Body of pancreas (tissue), 4 donors: ENCODE measurements at regions not wholly inside any gene's neighbourhood (a gene's known extent, or its start where the extent isn't known, plus 50 kb on each side); places are given as distances from the start of the nearest gene placed in this dataset.

Source experiments
- ATAC-seq: fragments of 150-250 bp; one replicate; pipeline ENCODE4 v1.9.1; 2016
- DNase-seq, 4 donors: peaks; one replicate each; pipeline ENCODE4 v3.0.0-alpha.2; 2019
- H3K27ac ChIP-seq, 4 donors: fragments of 200-600 bp; sonication (generic); 1 replicate in 3 of 4; 2 replicates in 1 of 4; pipeline versions ENCODE4 v1.5.1 to v1.6.1; 2016 to 2019; ENCODE audit warnings: mild to moderate bottlenecking in 1 of 4, mixed read lengths in 1 of 4, moderate library complexity in 1 of 4
- H3K27me3 ChIP-seq, 2 donors: fragments of 200-600 bp; sonication (generic); one replicate each; pipeline ENCODE4 v1.6.0; 2016; ENCODE audit warnings: mild to moderate bottlenecking in 1 of 2
- H3K36me3 ChIP-seq, 2 donors: fragments of 200-600 bp; sonication (generic); replicated peaks in 1 of 2; 2 replicates each; pipeline ENCODE4 v1.5.1; 2016; ENCODE audit warnings: low read depth in 2 of 2; ENCODE audit not compliant: insufficient read depth in 1 of 2
- H3K4me1 ChIP-seq: fragments of 200-600 bp; sonication (generic); one replicate; pipeline ENCODE4 v1.6.0; 2016
- H3K4me3 ChIP-seq, 2 donors: fragments of 200-600 bp; sonication (generic); 1 replicate in 1 of 2; 2 replicates in 1 of 2; pipeline ENCODE4 v1.5.1; 2016 to 2019
- H3K9me3 ChIP-seq, 3 donors: fragments of 200-600 bp; sonication (generic); 1 replicate in 2 of 3; 2 replicates in 1 of 3; pipeline ENCODE4 v1.5.1; 2016
- POLR2A ChIP-seq, 3 donors: fragments of 450-650 bp; IDR thresholded peaks; one replicate each; pipeline ENCODE4 v1.6.1; 2016; ENCODE audit warnings: antibody characterized with exemption in 3 of 3, mild to moderate bottlenecking in 2 of 3
- WGBS, 2 donors: methylation state at CpG; one replicate each; pipeline ENCODE4 v1.1.5; 2017; 5-methylcytosine and 5-hydroxymethylcytosine counted together
- intact Hi-C: fragments of 100-400 bp; cut with DNase I; formaldehyde crosslinking; loops from one replicate; pipeline ENCODE4 v1.15.1; 2023
- TF ChIP-seq, protein P1 (sequence below), 7 experiments: fragments of 450-650 bp in 4 of 7; fragments of 200-600 bp in 3 of 7; sonication (generic) in 3 of 7; IDR thresholded peaks; one replicate each; pipeline ENCODE4 v1.5.1; 2016 to 2019; ENCODE audit warnings: antibody characterized with exemption in 7 of 7

DNA sequence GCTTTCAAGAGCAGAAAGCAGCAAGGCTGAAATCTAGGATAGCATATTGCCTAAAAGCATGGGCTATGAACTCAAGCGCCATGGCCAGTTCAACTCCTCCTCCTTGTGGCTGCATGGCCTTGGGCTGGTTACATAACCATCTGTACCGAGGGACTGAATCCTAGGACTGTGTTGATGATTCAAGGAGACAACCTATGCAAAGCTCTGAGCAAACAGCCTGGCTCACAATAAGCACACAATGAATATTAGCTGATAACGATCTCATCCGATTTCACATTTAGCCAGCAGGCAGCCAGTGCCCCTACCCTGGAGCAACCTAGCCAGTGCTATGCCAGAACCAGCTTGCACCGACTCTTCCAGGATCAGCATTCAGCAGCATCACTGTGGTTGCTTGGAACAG lies 698.4 kb downstream of the TBC1D22A start:
- Histone ChIP-seq H3K4me3 (no peak overlapping the region), H3K9me3 (peaks cover 0 to 3% (median 0%) of the 10 kb centered on the region in 3 donors), H3K36me3 (no peaks in the 10 kb centered on the region), H3K27ac (no peak overlapping the region), H3K4me1 (no peaks in the 10 kb centered on the region), H3K27me3 (no peaks in the 10 kb centered on the region)
- DNase-seq, result no peak
- no peak for ATAC-seq
- WGBS, 2 donors, result 55 to 73% methylated on average over 5 of the region's 5 CpGs
- intact Hi-C loops, result no loop called here
- no peak for TF ChIP-seq POLR2A (IDR thresholded peaks at IDR 0.05)
- TF ChIP-seq, protein P1, sequence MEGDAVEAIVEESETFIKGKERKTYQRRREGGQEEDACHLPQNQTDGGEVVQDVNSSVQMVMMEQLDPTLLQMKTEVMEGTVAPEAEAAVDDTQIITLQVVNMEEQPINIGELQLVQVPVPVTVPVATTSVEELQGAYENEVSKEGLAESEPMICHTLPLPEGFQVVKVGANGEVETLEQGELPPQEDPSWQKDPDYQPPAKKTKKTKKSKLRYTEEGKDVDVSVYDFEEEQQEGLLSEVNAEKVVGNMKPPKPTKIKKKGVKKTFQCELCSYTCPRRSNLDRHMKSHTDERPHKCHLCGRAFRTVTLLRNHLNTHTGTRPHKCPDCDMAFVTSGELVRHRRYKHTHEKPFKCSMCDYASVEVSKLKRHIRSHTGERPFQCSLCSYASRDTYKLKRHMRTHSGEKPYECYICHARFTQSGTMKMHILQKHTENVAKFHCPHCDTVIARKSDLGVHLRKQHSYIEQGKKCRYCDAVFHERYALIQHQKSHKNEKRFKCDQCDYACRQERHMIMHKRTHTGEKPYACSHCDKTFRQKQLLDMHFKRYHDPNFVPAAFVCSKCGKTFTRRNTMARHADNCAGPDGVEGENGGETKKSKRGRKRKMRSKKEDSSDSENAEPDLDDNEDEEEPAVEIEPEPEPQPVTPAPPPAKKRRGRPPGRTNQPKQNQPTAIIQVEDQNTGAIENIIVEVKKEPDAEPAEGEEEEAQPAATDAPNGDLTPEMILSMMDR (IDR thresholded peaks at IDR 0.05), result no peak

DNA sequence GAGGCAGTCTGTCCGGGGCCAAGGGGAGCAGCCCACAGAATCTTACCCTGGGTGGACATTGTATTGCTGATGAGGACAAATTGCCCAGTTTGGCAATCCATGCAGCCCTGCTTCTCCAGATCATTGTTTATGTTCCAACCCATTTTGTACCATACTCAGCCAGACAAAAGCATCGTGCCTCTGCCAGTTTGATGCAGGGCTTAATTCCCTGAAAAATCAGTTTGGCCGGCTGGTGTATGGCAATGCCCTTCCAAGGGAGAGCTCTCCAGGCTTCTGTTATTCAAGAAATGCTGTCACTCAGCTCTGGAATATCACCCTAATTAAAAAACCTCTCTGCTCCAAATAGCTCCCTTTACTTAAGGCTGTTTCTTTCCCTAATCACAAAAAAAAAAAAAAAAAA lies 697.7 kb downstream of the TBC1D22A start:
- intact Hi-C loops, result no loop called here
- WGBS, 2 donors, result 66 to 67% methylated on average over 3 of the region's 3 CpGs
- Histone ChIP-seq H3K4me1 (no peaks in the 10 kb centered on the region), H3K9me3 (no peaks in the 10 kb centered on the region), H3K27ac (no peak overlapping the region), H3K36me3 (no peaks in the 10 kb centered on the region), H3K4me3 (no peak overlapping the region), H3K27me3 (no peaks in the 10 kb centered on the region)
- no peak for DNase-seq
- TF ChIP-seq, protein P1 (IDR thresholded peaks at IDR 0.05), result no peak
- TF ChIP-seq POLR2A (IDR thresholded peaks at IDR 0.05), result no peak
- ATAC-seq, result no peak

DNA sequence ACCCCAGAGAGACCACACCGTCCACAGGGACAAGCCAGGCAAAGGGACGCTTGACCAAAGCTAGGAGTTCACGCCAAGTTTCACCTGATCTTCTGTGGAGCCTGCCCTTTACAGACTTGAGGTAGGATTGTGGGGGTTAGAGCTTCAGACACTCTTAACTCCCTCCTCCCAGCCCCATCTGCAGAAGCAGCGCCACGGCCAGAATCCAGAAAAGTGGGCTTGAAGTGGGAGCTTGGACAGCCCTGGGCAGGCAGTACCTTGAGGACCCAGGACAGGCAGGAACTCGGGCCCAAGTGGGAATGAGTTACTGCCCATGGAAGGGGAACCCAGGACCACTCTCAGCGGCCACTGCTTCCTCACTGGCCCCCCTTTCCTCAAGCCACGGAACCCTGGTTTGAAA lies 695.9 kb downstream of the TBC1D22A start:
- WGBS, 2 donors, result 72 to 88% methylated on average over 3 to 8 of the region's 8 CpGs
- Histone ChIP-seq H3K27me3 (no peaks in the 10 kb centered on the region), H3K4me3 (no peak overlapping the region), H3K36me3 (no peaks in the 10 kb centered on the region), H3K4me1 (no peaks in the 10 kb centered on the region), H3K27ac (no peak overlapping the region), H3K9me3 (no peaks in the 10 kb centered on the region)
- no peak for TF ChIP-seq POLR2A (IDR thresholded peaks at IDR 0.05)
- TF ChIP-seq, protein P1 (IDR thresholded peaks at IDR 0.05), result no peak
- ATAC-seq (no peak), DNase-seq (no peak)
- intact Hi-C loops, result no loop called here

DNA sequence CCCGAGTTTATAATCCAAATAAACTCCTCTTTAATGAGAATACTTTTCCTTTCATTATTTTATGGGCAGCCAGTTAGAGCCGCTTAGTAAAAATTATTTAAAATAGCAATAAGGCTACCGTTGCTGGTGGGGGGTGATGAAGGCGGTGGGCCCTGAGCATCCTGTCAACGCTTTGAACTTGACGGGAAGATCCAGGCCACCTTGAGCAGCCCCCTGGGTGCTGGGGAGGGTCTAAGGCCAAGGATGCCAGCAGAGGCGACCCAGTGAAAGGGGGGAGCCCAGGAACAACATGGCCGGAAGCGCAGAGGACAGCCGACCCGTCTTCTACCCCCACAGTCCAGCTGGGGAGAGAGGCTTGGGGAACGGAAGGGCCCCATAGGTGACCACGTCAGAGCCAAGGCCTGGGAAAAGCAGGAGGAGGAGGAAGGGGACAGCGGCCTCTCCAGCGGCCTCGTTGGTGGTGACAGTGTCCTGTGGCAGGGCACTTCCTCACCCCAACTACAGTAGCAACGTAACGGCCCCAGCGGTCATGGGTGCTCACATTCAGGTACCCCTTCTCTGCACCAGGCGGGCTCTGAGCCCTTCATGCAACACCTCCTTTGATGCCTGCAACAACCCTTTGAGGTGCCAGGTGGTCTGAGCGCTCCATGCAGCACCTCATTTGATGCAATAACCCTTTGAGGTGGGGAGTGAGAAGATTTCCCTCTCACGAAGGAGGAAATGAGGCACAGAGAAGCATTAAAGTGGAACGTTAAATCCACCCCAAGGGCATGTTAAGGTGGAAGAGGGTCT lies 695.3 kb downstream of the TBC1D22A start:
- no peak for TF ChIP-seq POLR2A (IDR thresholded peaks at IDR 0.05)
- TF ChIP-seq, protein P1 (IDR thresholded peaks at IDR 0.05), result no peak
- Histone ChIP-seq H3K9me3 (no peaks in the 10 kb centered on the region), H3K27ac (no peak overlapping the region), H3K4me3 (no peak overlapping the region), H3K27me3 (no peaks in the 10 kb centered on the region), H3K36me3 (no peaks in the 10 kb centered on the region), H3K4me1 (no peaks in the 10 kb centered on the region)
- WGBS, 2 donors, result 78 to 83% methylated on average over 23 of the region's 23 CpGs
- ATAC-seq (no peak), DNase-seq (no peak)
- intact Hi-C loops, result no loop called here

DNA sequence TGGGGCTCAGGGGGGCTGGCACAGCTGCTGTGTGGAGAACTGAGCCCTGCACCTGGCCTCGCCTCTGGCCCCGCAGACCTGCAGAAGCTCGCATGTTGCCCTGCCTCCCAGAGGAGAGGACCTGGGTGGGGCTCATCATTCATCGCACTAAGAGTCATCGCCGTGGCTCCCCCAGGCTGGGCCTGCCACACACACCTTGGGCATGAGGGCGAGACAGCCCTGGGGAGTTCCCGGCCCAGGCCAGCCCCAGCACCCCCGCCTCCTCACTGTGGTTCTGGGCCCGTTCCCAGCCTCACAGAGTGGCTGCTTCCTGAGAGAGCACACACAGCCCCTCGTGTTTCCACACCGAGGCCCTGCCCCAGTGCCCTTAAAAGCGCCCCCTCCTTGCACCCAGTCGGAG lies 694.6 kb downstream of the TBC1D22A start:
- intact Hi-C loops, result no loop called here
- no peak overlapping the region for H3K4me3 ChIP-seq
- H3K27ac ChIP-seq, result no peak overlapping the region
- ATAC-seq, result no peak
- no peaks in the 10 kb centered on the region for H3K36me3 ChIP-seq
- no peaks in the 10 kb centered on the region for H3K4me1 ChIP-seq
- no peaks in the 10 kb centered on the region for H3K27me3 ChIP-seq
- no peak for TF ChIP-seq POLR2A (IDR thresholded peaks at IDR 0.05)
- TF ChIP-seq, protein P1 (IDR thresholded peaks at IDR 0.05), result no peak
- DNase-seq, result no peak
- no peaks in the 10 kb centered on the region for H3K9me3 ChIP-seq
- WGBS, 2 donors, result 74 to 75% methylated on average over 7 to 13 of the region's 14 CpGs
